ENCODE measurements at regions not wholly inside any gene's neighbourhood (a gene's known extent, or its start where the extent isn't known, plus 50 kb on each side); places are given as distances from the start of the nearest gene placed in this dataset.

DNA sequence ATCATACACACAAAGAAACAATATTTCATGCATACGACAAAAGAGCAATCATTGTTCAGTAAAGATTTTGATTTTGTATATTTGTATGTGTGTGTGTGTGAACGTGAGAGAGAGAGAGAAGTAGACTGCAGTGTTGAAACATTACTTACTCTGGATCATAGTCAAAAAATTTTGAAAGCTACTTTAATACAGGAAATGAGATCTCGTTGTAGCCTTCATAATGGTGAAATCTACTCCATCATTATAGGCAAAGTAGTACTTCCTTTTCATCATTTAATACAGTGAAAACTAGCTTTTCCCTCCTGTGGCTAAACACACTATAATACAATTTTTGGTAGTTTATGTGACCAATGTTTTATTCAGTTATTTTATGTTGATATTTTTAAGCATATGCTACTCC is 1427.7 kb upstream of the C9orf72 start (continued):
- TF ChIP-seq, protein P1, sequence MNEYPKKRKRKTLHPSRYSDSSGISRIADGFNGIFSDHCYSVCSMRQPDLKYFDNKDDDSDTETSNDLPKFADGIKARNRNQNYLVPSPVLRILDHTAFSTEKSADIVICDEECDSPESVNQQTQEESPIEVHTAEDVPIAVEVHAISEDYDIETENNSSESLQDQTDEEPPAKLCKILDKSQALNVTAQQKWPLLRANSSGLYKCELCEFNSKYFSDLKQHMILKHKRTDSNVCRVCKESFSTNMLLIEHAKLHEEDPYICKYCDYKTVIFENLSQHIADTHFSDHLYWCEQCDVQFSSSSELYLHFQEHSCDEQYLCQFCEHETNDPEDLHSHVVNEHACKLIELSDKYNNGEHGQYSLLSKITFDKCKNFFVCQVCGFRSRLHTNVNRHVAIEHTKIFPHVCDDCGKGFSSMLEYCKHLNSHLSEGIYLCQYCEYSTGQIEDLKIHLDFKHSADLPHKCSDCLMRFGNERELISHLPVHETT (CRISPR knock-in tag; conservative IDR thresholded peaks at IDR 0.05 in 1 of 2, IDR thresholded peaks at IDR 0.05 in 1 of 2) = no peak
- TF ChIP-seq POLR2A (conservative IDR thresholded peaks at IDR 0.05) (no peak), ZNF57 (CRISPR knock-in tag; IDR thresholded peaks at IDR 0.05) (no peak), XRCC5 (IDR thresholded peaks at IDR 0.05; ENCODE audit: low read depth, low read length) (no peak), ZNF77 (CRISPR knock-in tag; IDR thresholded peaks at IDR 0.05) (no peak), ADNP (tag; IDR thresholded peaks at IDR 0.05) (no peak)

GRCh38 chr9:29004988-29005387 is 1431.7 kb upstream of the C9orf72 start:
- DNase-seq (ENCODE audit: extremely low read depth in 1 of 4, low spot score in 3 of 4) (no peak), ATAC-seq (no peak), FAIRE-seq (no peak)
- no peaks in the 10 kb centered on the region for H3K9me3 ChIP-seq (replicated peaks; ENCODE audit: control insufficient read depth, insufficient read depth, low read depth, low read length)
- no peaks in the 10 kb centered on the region for H3K79me2 ChIP-seq (ENCODE audit: control insufficient read depth, insufficient read depth, low read length)
- no peaks in the 10 kb centered on the region for H3K4me1 ChIP-seq (replicated peaks in 1 of 2; ENCODE audit: control insufficient read depth in 2 of 2, insufficient read depth in 2 of 2, low read length in 2 of 2)
- no peaks in the 10 kb centered on the region for H3K36me3 ChIP-seq (ENCODE audit: control insufficient read depth, insufficient read depth, low read length)
- H3K27me3 ChIP-seq (ENCODE audit: control insufficient read depth in 2 of 2, insufficient read depth in 2 of 2, low read length in 2 of 2) = no peaks in the 10 kb centered on the region
- H4K20me1 ChIP-seq (replicated peaks; ENCODE audit: control insufficient read depth, insufficient read depth, low read length) = no peaks in the 10 kb centered on the region
- no peak overlapping the region for H2AFZ ChIP-seq (ENCODE audit: low read depth, low read length)
- BruUV-seq (replicated peaks) = no TSS peak
- no CpG with 5 or more reads among the region's 1 CpG for WGBS (ENCODE audit: insufficient coverage, low coverage, missing lambda C conversion rate)
- ChIA-PET POLR2A (no interaction called here), CTCF (ENCODE audit: low intra/inter-chr PET ratio) (no interaction called here)
- H3K4me3 ChIP-seq = no peak overlapping the region
- TF ChIP-seq XRCC5 (IDR thresholded peaks at IDR 0.05; ENCODE audit: low read depth, low read length) (no peak), ZNF830 (CRISPR knock-in tag; IDR thresholded peaks at IDR 0.05) (no peak), ARID1B (IDR thresholded peaks at IDR 0.05) (no peak), MCM2 (IDR thresholded peaks at IDR 0.05; ENCODE audit: low read depth) (no peak), ZNF778 (CRISPR knock-in tag; IDR thresholded peaks at IDR 0.05) (no peak)
- no peak overlapping the region for H3K27ac ChIP-seq (ENCODE audit: extremely low read depth, low read depth, low read length)
- in situ Hi-C loops (cut with MboI) = no loop called here
- no peaks in the 10 kb centered on the region for H3K9me1 ChIP-seq (ENCODE audit: control insufficient read depth, insufficient read depth, low read length)
- intact Hi-C loops (cut with micrococcal nuclease) = no loop called here
- no peak overlapping the region for H3K4me2 ChIP-seq (ENCODE audit: insufficient read depth, low read length)
- no peak overlapping the region for H3K9ac ChIP-seq (ENCODE audit: insufficient read depth in 1 of 2, low read depth in 2 of 2, low read length in 2 of 2)

Data from K562 (cell line).